Left cardiac atrium (tissue), 4 donors: ENCODE measurements at regions not wholly inside any gene's neighbourhood (a gene's known extent, or its start where the extent isn't known, plus 50 kb on each side); places are given as distances from the start of the nearest gene placed in this dataset.
A peak's percentile ranks its signal among the peaks of the same experiment; 100 is the strongest.
"Not testable (repeated sequence)": the region's sequence is repeated elsewhere in the genome, so short reads cannot be mapped to it uniquely, and the experiment has no call there.

Experiments used
- ATAC-seq, 2 donors: fragments of 200-7000 bp; cut with Tn5 transposase; one replicate each; pipeline ENCODE4 v1.9.1; 2020; ENCODE audit warnings: mild to moderate bottlenecking in 2 of 2, moderate library complexity in 2 of 2
- DNase-seq: peaks from one replicate; pipeline ENCODE4 v3.0.0-alpha.2; 2020
- intact Hi-C, 2 donors: fragments of 100-400 bp; cut with DNase I; formaldehyde crosslinking; loops; one replicate each; pipeline versions ENCODE4 v1.14.1 to v1.15.1; 2022 to 2023
- donor health status: DM: no; HTN: yes; CAD: no.
- donor health status: DM: no; HTN: yes; CAD: no; lungs with severe emphysema.
- donor health status: DM: yes; HTN: yes; CAD: no.
- donor health status: Dilated cardiomyopathy.

DNA sequence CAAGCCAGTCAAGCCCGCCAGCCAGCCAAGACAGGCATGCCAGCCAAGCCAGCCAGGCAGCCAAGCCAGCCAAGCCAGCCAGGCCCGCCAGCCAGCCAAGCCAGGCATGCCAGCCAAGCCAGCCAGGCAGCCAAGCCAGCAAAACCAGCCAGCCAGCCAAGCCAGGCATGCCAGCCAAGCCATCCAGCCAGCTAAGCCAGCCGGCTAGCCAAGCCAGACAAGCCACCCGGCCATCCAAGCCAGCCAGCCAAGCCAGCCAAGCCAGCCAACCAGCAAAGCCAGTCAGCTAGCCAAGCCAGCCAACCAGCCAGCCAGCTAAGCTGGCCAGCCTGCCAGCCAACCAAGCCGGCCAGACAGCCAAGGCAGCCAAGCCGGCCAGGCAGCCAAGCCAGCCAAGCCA, 330.7 kb upstream of the PLGLB2 start:
- DNase-seq, intact Hi-C loops, ATAC-seq: not testable (repeated sequence)

- intact Hi-C loops, ATAC-seq, DNase-seq: not testable (repeated sequence)
Observed at GRCh38 chr2:87417742-87418567, 329.9 kb upstream of the PLGLB2 start.

- ATAC-seq, DNase-seq, intact Hi-C loops: not testable (repeated sequence)
Observed at GRCh38 chr2:87418823-87419822, 328.8 kb upstream of the PLGLB2 start.

GRCh38 chr2:87419980-87420379, 327.9 kb upstream of the PLGLB2 start:
- intact Hi-C loops, DNase-seq, ATAC-seq: not testable (repeated sequence)

GRCh38 chr2:87420954-87421353, 326.9 kb upstream of the PLGLB2 start:
- DNase-seq, intact Hi-C loops, ATAC-seq: not testable (repeated sequence)

- DNase-seq, intact Hi-C loops, ATAC-seq: not testable (repeated sequence)
Observed at GRCh38 chr2:87423796-87424762, 323.8 kb upstream of the PLGLB2 start.

DNA sequence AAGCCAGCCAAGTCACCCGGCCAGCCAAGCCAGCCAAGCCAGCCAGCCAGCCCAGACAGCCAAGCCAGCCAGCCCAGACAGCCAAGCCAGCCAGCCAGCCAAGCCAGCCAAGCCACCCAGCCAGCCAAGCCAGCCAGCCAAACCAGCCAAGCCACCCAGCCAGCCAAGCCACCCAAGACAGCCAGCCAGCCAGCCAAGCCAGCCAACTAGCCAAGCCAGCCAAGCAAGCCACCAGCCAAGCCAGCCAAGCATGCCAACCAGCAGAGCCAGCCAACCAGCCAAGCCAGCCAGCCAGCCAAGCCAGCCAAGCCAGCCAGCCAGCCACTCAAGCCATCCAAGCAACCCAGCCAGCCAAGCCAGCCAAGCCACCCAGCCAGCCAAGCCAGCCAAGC, 323.1 kb upstream of the PLGLB2 start:
- DNase-seq, ATAC-seq, intact Hi-C loops: not testable (repeated sequence)

DNA sequence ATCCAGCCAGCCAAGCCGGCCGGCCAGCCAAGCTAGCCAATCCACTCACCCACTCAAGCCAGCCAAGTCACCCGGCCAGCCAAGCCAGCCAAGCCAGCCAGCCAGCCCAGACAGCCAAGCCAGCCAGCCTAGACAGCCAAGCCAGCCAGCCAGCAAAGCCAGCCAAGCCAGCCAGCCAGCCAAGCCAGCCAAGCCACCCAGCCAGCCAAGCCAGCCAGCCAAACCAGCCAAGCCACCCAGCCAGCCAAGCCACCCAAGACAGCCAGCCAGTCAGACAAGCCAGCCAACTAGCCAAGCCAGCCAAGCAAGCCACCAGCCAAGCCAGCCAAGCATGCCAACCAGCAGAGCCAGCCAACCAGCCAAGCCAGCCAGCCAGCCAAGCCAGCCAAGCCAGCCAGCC, 322.7 kb upstream of the PLGLB2 start:
- intact Hi-C loops, ATAC-seq, DNase-seq: not testable (repeated sequence)

- DNase-seq, ATAC-seq, intact Hi-C loops: not testable (repeated sequence)
Observed at GRCh38 chr2:87425717-87426116, 322.2 kb upstream of the PLGLB2 start.

- ATAC-seq, DNase-seq, intact Hi-C loops: not testable (repeated sequence)
Observed at GRCh38 chr2:87428452-87429130, 319.3 kb upstream of the PLGLB2 start.

GRCh38 chr2:87429206-87429930, 318.5 kb upstream of the PLGLB2 start:
- intact Hi-C loops, ATAC-seq, DNase-seq: not testable (repeated sequence)

GRCh38 chr2:87429931-87430275, 318.0 kb upstream of the PLGLB2 start:
- intact Hi-C loops, ATAC-seq, DNase-seq: not testable (repeated sequence)

DNA sequence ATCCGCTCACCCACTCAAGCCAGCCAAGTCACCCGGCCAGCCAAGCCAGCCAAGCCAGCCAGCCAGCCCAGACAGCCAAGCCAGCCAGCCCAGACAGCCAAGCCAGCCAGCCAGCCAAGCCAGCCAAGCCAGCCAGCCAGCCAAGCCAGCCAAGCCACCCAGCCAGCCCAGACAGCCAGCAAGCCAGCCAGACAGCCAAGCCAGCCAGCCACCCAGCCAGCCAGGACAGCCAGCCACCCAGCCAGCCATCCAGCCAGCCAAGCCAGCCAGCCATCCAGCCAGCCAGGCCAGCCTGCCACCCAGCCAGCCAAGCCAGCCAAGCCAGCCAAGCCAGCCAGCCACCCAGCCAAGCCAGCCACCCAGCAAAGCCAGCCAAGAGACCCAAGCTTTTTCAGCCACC, 316.8 kb upstream of the PLGLB2 start:
- intact Hi-C loops, ATAC-seq, DNase-seq: not testable (repeated sequence)

GRCh38 chr2:87432711-87433453, 315.0 kb upstream of the PLGLB2 start:
- ATAC-seq, DNase-seq, intact Hi-C loops: not testable (repeated sequence)

- DNase-seq, ATAC-seq, intact Hi-C loops: not testable (repeated sequence)
Observed at GRCh38 chr2:87436007-87436406, 311.9 kb upstream of the PLGLB2 start.

DNA sequence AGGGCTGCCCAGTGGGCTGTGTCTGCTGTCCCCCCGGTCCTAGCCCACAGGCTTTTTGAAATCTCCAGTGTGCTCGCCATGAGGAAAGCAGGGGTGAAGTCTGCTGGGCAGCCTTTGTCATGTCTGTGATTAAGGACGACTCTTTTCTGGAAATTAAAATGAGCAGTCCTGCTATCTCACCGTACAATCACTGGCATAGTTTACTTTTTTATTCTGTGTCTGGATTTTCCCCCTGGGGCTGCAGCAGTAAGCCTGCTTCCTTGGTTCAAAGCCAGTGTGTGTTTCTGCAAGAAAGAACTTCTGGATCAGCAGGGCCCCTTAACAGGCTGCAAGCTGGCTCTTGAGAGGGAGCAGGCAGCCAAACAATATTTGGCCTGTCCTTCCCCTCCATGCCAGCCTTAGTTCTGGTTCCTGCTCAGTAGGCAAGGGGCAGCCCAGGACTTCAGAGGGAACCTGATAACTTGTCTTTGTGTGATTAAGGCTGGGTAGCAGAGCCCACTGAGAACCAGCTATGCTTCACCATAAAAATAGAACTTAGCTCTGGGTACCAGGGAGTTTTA, 310.1 kb upstream of the PLGLB2 start:
- DNase-seq, intact Hi-C loops: not testable (repeated sequence)
- peak in 1 of 2 donors; percentile 76 for ATAC-seq
